GM23338 (cell line): ENCODE measurements at regions not wholly inside any gene's neighbourhood (a gene's known extent, or its start where the extent isn't known, plus 50 kb on each side); places are given as distances from the start of the nearest gene placed in this dataset.

Experiments used
- ATAC-seq: fragments of 200-7000 bp; cut with Tn5 transposase; 3 replicates; pipeline ENCODE4 v1.9.1; 2020
- DNase-seq: peaks from one replicate; pipeline ENCODE4 v3.0.0-alpha.2; 2015; ENCODE audit warnings: low spot score
- H2AFZ ChIP-seq: fragments of 200-600 bp; sonication (generic); 2 replicates; pipeline ENCODE4 v1.8.0; 2016; ENCODE audit warnings: antibody characterized with exemption, mild to moderate bottlenecking, moderate library complexity
- H3F3A ChIP-seq: fragments of 200-600 bp; sonication (generic); replicated peaks from 2 replicates; pipeline ENCODE4 v1.8.0; 2017; ENCODE audit warnings: antibody characterized with exemption, mixed run types, low read depth
- H3K27ac ChIP-seq: fragments of 200-600 bp; sonication (generic); 2 replicates; pipeline ENCODE4 v1.6.1; 2016; ENCODE audit warnings: low read depth
- H3K27me3 ChIP-seq: fragments of 200-600 bp; sonication (generic); 2 replicates; pipeline ENCODE4 v1.8.0; 2016; ENCODE audit warnings: mild to moderate bottlenecking, mixed run types, moderate library complexity; ENCODE audit not compliant: insufficient read depth
- H3K36me3 ChIP-seq: fragments of 200-600 bp; sonication (generic); 2 replicates; pipeline ENCODE4 v1.8.0; 2016; ENCODE audit warnings: mild to moderate bottlenecking; ENCODE audit not compliant: insufficient read depth
- H3K4me1 ChIP-seq: fragments of 200-600 bp; sonication (generic); 2 replicates; pipeline ENCODE4 v1.8.0; 2016; ENCODE audit warnings: mild to moderate bottlenecking, moderate library complexity; ENCODE audit not compliant: insufficient read depth
- H3K4me2 ChIP-seq: fragments of 200-600 bp; sonication (generic); 2 replicates; pipeline ENCODE4 v1.7.1; 2017; ENCODE audit warnings: mixed run types
- H3K4me3 ChIP-seq: fragments of 200-600 bp; sonication (generic); 2 replicates; pipeline ENCODE4 v1.6.1; 2016; ENCODE audit warnings: mixed run types
- H3K79me2 ChIP-seq: fragments of 200-600 bp; sonication (generic); replicated peaks from 2 replicates; pipeline ENCODE4 v1.8.0; 2017; ENCODE audit warnings: mild to moderate bottlenecking; ENCODE audit not compliant: insufficient read depth
- H3K9me2 ChIP-seq: fragments of 200-600 bp; sonication (generic); 2 replicates; pipeline ENCODE4 v1.8.0; 2017; ENCODE audit not compliant: insufficient read depth
- H4K20me1 ChIP-seq: fragments of 200-600 bp; sonication (generic); replicated peaks from 2 replicates; pipeline ENCODE4 v1.8.0; 2017; ENCODE audit warnings: mild to moderate bottlenecking; ENCODE audit not compliant: insufficient read depth
- H3K27ac Mint-ChIP-seq: 2 replicates; pipeline ENCODE4 v1.8.0; 2020; ENCODE audit warnings: inconsistent platforms, mild to moderate bottlenecking, moderate library complexity, mixed read lengths
- H3K27me3 Mint-ChIP-seq: 3 replicates; pipeline ENCODE4 v1.8.0; 2022; ENCODE audit warnings: low read depth, mild to moderate bottlenecking, moderate library complexity, mixed read lengths, inconsistent platforms; ENCODE audit not compliant: insufficient read depth, poor library complexity
- H3K36me3 Mint-ChIP-seq: 3 replicates; pipeline ENCODE4 v1.8.0; 2021; ENCODE audit warnings: low read depth, mild to moderate bottlenecking, inconsistent platforms, moderate library complexity, mixed read lengths
- H3K4me1 Mint-ChIP-seq: 3 replicates; pipeline ENCODE4 v1.8.0; 2020; ENCODE audit warnings: mild to moderate bottlenecking, inconsistent platforms, mixed read lengths
- H3K4me3 Mint-ChIP-seq: 3 replicates; pipeline ENCODE4 v1.8.0; 2021; ENCODE audit warnings: moderate library complexity, mild to moderate bottlenecking, inconsistent platforms, mixed read lengths
- H3K9me3 Mint-ChIP-seq: 3 replicates; pipeline ENCODE4 v1.8.0; 2020; ENCODE audit warnings: moderate library complexity, mild to moderate bottlenecking, inconsistent platforms, mixed read lengths
- EZH2 ChIP-seq: fragments of 200-600 bp; sonication (generic); IDR thresholded peaks from one replicate; pipeline ENCODE4 v1.8.0; 2017; ENCODE audit warnings: antibody characterized with exemption, mild to moderate bottlenecking, low read depth; ENCODE audit not compliant: unreplicated experiment
- JUNB ChIP-seq: IDR thresholded peaks from one replicate; pipeline ENCODE4 v1.6.1; 2016; ENCODE audit warnings: antibody characterized with exemption; ENCODE audit not compliant: unreplicated experiment
- REST ChIP-seq: IDR thresholded peaks from one replicate; pipeline ENCODE4 v1.6.1; 2018; ENCODE audit warnings: antibody characterized with exemption; ENCODE audit not compliant: unreplicated experiment
- STAT1 ChIP-seq: IDR thresholded peaks from one replicate; pipeline ENCODE4 v1.6.1; 2016; ENCODE audit warnings: antibody characterized with exemption; ENCODE audit not compliant: unreplicated experiment

- no peaks in the 10 kb centered on the region for H3K4me1 ChIP-seq
- Mint-ChIP-seq H3K27ac (no peak overlapping the region), H3K9me3 (no peaks in the 10 kb centered on the region), H3K4me1 (no peaks in the 10 kb centered on the region), H3K4me3 (no peak overlapping the region), H3K36me3 (no peaks in the 10 kb centered on the region), H3K27me3 (peaks cover 7% of the 10 kb centered on the region)
- H3K36me3 ChIP-seq = no peaks in the 10 kb centered on the region
- TF ChIP-seq REST (no peak), JUNB (no peak)
- H3K9me2 ChIP-seq = no peaks in the 10 kb centered on the region
- no peak overlapping the region for H2AFZ ChIP-seq
- H3F3A ChIP-seq = no peaks in the 10 kb centered on the region
- no peak for ATAC-seq
- no peak for DNase-seq
- no peak overlapping the region for H3K27ac ChIP-seq
- no peaks in the 10 kb centered on the region for H4K20me1 ChIP-seq
- H3K4me3 ChIP-seq = no peak overlapping the region
- 0 out of 2 replicates have a peak, but pooled peaks cover 2% of the 10 kb centered on the region for H3K27me3 ChIP-seq
- H3K4me2 ChIP-seq = no peak overlapping the region
- no peaks in the 10 kb centered on the region for H3K79me2 ChIP-seq
These were observed 164.4 kb downstream of the CDH26 start for GRCh38 chr20:60122671-60123070.

- peaks cover 7% of the 10 kb centered on the region for H3K27me3 Mint-ChIP-seq
- H3K27ac Mint-ChIP-seq = no peak overlapping the region
These were observed 164.9 kb downstream of the CDH26 start for GRCh38 chr20:60123096-60123495.

GRCh38 chr20:60123652-60124051 is 165.4 kb downstream of the CDH26 start:
- H3K36me3 ChIP-seq = no peaks in the 10 kb centered on the region
- no peaks in the 10 kb centered on the region for H3K9me2 ChIP-seq
- H3K4me2 ChIP-seq = no peak overlapping the region
- H3K4me3 Mint-ChIP-seq = no peak overlapping the region
- H3K79me2 ChIP-seq = no peaks in the 10 kb centered on the region
- H3K27me3 ChIP-seq = no peaks in the 10 kb centered on the region
- ATAC-seq (no peak), DNase-seq (no peak)
- no peaks in the 10 kb centered on the region for H3K36me3 Mint-ChIP-seq
- H3F3A ChIP-seq = no peaks in the 10 kb centered on the region
- no peak overlapping the region for H2AFZ ChIP-seq
- H3K4me1 ChIP-seq = no peaks in the 10 kb centered on the region
- H3K27ac Mint-ChIP-seq = no peak overlapping the region
- no peaks in the 10 kb centered on the region for H3K9me3 Mint-ChIP-seq
- no peaks in the 10 kb centered on the region for H4K20me1 ChIP-seq
- no peaks in the 10 kb centered on the region for H3K4me1 Mint-ChIP-seq
- H3K4me3 ChIP-seq = no peak overlapping the region
- H3K27ac ChIP-seq = no peak overlapping the region
- peaks cover 7% of the 10 kb centered on the region for H3K27me3 Mint-ChIP-seq
- no peak for TF ChIP-seq REST

More at GRCh38 chr20:60123096-60123495, 164.9 kb downstream of the CDH26 start:
- Histone ChIP-seq H3K27me3 (no peaks in the 10 kb centered on the region), H3K36me3 (no peaks in the 10 kb centered on the region), H3K4me1 (no peaks in the 10 kb centered on the region), H3K4me2 (no peak overlapping the region), H3F3A (no peaks in the 10 kb centered on the region), H4K20me1 (no peaks in the 10 kb centered on the region), H3K9me2 (no peaks in the 10 kb centered on the region), H3K27ac (no peak overlapping the region), H3K79me2 (no peaks in the 10 kb centered on the region), H3K4me3 (no peak overlapping the region), H2AFZ (no peak overlapping the region)
- no peak overlapping the region for H3K4me3 Mint-ChIP-seq
- TF ChIP-seq EZH2 = no peak
- TF ChIP-seq STAT1 = no peak
- H3K9me3 Mint-ChIP-seq = no peaks in the 10 kb centered on the region
- ATAC-seq = no peak
- DNase-seq = no peak
- H3K4me1 Mint-ChIP-seq = no peaks in the 10 kb centered on the region
- no peaks in the 10 kb centered on the region for H3K36me3 Mint-ChIP-seq
